Smooth muscle cell (in vitro differentiated cells): ENCODE measurements at regions not wholly inside any gene's neighbourhood (a gene's known extent, or its start where the extent isn't known, plus 50 kb on each side); places are given as distances from the start of the nearest gene placed in this dataset.

Experiments
- DNase-seq: peaks from one replicate; lab custom pipeline; 2025; ENCODE audit not compliant: unreplicated experiment; lab: John Stamatoyannopoulos, UW
- H2AFZ ChIP-seq: fragments of 200-600 bp; sonication (generic); 2 replicates; pipeline ENCODE4 v1.6.0; 2016; ENCODE audit warnings: antibody characterized with exemption, low read depth, mild to moderate bottlenecking
- H3F3A ChIP-seq: fragments of 200-600 bp; sonication (generic); 2 replicates; pipeline ENCODE4 v1.6.0; 2017; ENCODE audit warnings: antibody characterized with exemption, low read depth
- H3K27ac ChIP-seq: fragments of 200-600 bp; sonication (generic); 2 replicates; pipeline ENCODE4 v1.5.1; 2016; ENCODE audit warnings: low read depth, mild to moderate bottlenecking
- H3K27me3 ChIP-seq: fragments of 200-600 bp; sonication (generic); 2 replicates; pipeline ENCODE4 v1.6.1; 2016; ENCODE audit warnings: low read depth, mild to moderate bottlenecking
- H3K36me3 ChIP-seq: fragments of 200-600 bp; sonication (generic); 2 replicates; pipeline ENCODE4 v1.5.1; 2016; ENCODE audit warnings: low read depth
- H3K4me1 ChIP-seq: fragments of 200-600 bp; sonication (generic); 2 replicates; pipeline ENCODE4 v1.5.1; 2016; ENCODE audit warnings: low read depth
- H3K4me2 ChIP-seq: fragments of 200-600 bp; sonication (generic); 2 replicates; pipeline ENCODE4 v1.6.0; 2016; ENCODE audit warnings: mild to moderate bottlenecking
- H3K4me3 ChIP-seq: fragments of 200-600 bp; sonication (generic); 2 replicates; pipeline ENCODE4 v1.5.1; 2016; ENCODE audit warnings: mild to moderate bottlenecking
- H3K79me2 ChIP-seq: fragments of 200-600 bp; sonication (generic); 2 replicates; pipeline ENCODE4 v1.6.0; 2016; ENCODE audit warnings: low read depth, mild to moderate bottlenecking
- H3K9ac ChIP-seq: fragments of 200-600 bp; sonication (generic); 2 replicates; pipeline ENCODE4 v1.6.0; 2016; ENCODE audit warnings: low read depth
- H3K9me3 ChIP-seq: fragments of 200-600 bp; sonication (generic); replicated peaks from 2 replicates; pipeline ENCODE4 v1.5.1; 2016; ENCODE audit warnings: low read depth
- H4K20me1 ChIP-seq: fragments of 200-600 bp; sonication (generic); 2 replicates; pipeline ENCODE4 v1.6.0; 2016; ENCODE audit warnings: low read depth
- CTCF ChIP-seq: fragments of 200-600 bp; sonication (generic); IDR thresholded peaks from 2 replicates; pipeline ENCODE4 v1.5.1; 2017; ENCODE audit warnings: borderline replicate concordance, mild to moderate bottlenecking, antibody characterized with exemption; ENCODE audit not compliant: insufficient read depth, poor library complexity, severe bottlenecking
- WGBS: methylation state at CpG from one replicate; pipeline ENCODE4 v1.1.7; 2016; ENCODE audit warnings: low lambda C conversion rate; 5-methylcytosine and 5-hydroxymethylcytosine counted together

DNA sequence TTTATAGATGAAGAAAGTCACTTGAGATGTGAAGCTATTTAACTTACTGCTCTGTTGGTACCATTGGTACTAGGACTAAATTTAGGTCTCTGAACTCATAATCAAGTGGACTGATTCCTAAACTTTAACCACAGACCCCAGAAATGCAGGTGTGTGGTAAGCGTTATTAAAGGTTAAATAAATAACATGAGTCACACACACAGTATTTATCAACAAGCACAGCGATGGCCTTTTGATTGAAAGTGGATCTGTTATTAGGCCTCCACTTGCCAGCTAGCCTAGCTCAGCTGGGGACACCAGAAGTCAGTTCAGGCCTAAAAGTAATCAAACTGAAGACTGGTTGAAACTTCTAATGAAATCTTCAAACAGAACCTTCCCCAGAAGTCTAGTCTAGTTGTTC is 161.3 kb upstream of the DPP10 start:
- no peaks in the 10 kb centered on the region for H4K20me1 ChIP-seq
- no peaks in the 10 kb centered on the region for H3F3A ChIP-seq
- 90% methylated on average over 2 of the region's 2 CpGs for WGBS
- H3K9me3 ChIP-seq: no peaks in the 10 kb centered on the region
- H3K79me2 ChIP-seq: no peaks in the 10 kb centered on the region
- H3K27ac ChIP-seq: no peak overlapping the region
- H3K4me3 ChIP-seq: no peak overlapping the region
- H3K9ac ChIP-seq: no peak overlapping the region
- no peaks in the 10 kb centered on the region for H3K27me3 ChIP-seq
- TF ChIP-seq CTCF: no peak
- no peak overlapping the region for H2AFZ ChIP-seq
- H3K36me3 ChIP-seq: no peaks in the 10 kb centered on the region
- H3K4me2 ChIP-seq: no peak overlapping the region
- no peaks in the 10 kb centered on the region for H3K4me1 ChIP-seq
- no peak for DNase-seq

- Histone ChIP-seq H3K36me3 (no peaks in the 10 kb centered on the region), H3K9ac (no peak overlapping the region), H3F3A (no peaks in the 10 kb centered on the region), H2AFZ (no peak overlapping the region), H3K79me2 (no peaks in the 10 kb centered on the region), H3K9me3 (no peaks in the 10 kb centered on the region), H4K20me1 (no peaks in the 10 kb centered on the region), H3K4me1 (no peaks in the 10 kb centered on the region), H3K27me3 (no peaks in the 10 kb centered on the region), H3K4me3 (no peak overlapping the region), H3K4me2 (no peak overlapping the region), H3K27ac (no peak overlapping the region)
- no peak for DNase-seq
- no peak for TF ChIP-seq CTCF
- WGBS: 87% methylated on average over 5 of the region's 5 CpGs
Measured at GRCh38 chr2:114283774-114284173, 158.7 kb upstream of the DPP10 start.

- no peak for DNase-seq
- no peaks in the 10 kb centered on the region for H4K20me1 ChIP-seq
- H3K4me3 ChIP-seq: no peak overlapping the region
- no peak overlapping the region for H3K27ac ChIP-seq
- H3K4me2 ChIP-seq: no peak overlapping the region
- no peak overlapping the region for H3K9ac ChIP-seq
- H2AFZ ChIP-seq: no peak overlapping the region
- WGBS: 92% methylated on average over 8 of the region's 8 CpGs
- H3K9me3 ChIP-seq: no peaks in the 10 kb centered on the region
- H3K4me1 ChIP-seq: no peaks in the 10 kb centered on the region
- no peak for TF ChIP-seq CTCF
- no peaks in the 10 kb centered on the region for H3F3A ChIP-seq
- no peaks in the 10 kb centered on the region for H3K36me3 ChIP-seq
- no peaks in the 10 kb centered on the region for H3K27me3 ChIP-seq
- H3K79me2 ChIP-seq: no peaks in the 10 kb centered on the region
Measured at GRCh38 chr2:114286438-114286837, 156.0 kb upstream of the DPP10 start.

GRCh38 chr2:114293355-114293754 is 149.1 kb upstream of the DPP10 start:
- no peaks in the 10 kb centered on the region for H3K9me3 ChIP-seq
- H3K4me3 ChIP-seq: no peak overlapping the region
- H2AFZ ChIP-seq: no peak overlapping the region
- H3F3A ChIP-seq: no peaks in the 10 kb centered on the region
- no peak for TF ChIP-seq CTCF
- DNase-seq: no peak
- 68% methylated on average over 5 of the region's 5 CpGs for WGBS
- H4K20me1 ChIP-seq: no peaks in the 10 kb centered on the region
- H3K4me2 ChIP-seq: no peak overlapping the region
- H3K27me3 ChIP-seq: no peaks in the 10 kb centered on the region
- no peaks in the 10 kb centered on the region for H3K4me1 ChIP-seq
- no peak overlapping the region for H3K27ac ChIP-seq
- H3K36me3 ChIP-seq: no peaks in the 10 kb centered on the region
- H3K79me2 ChIP-seq: no peaks in the 10 kb centered on the region
- no peak overlapping the region for H3K9ac ChIP-seq
